Skeletal muscle tissue (tissue), 3 donors: ENCODE measurements at regions not wholly inside any gene's neighbourhood (a gene's known extent, or its start where the extent isn't known, plus 50 kb on each side); places are given as distances from the start of the nearest gene placed in this dataset.

Experiments
- H3K27ac ChIP-seq: one replicate; pipeline ENCODE4 v1.7.0; 2013; ENCODE audit warnings: mild to moderate bottlenecking, low read depth, low read length, inconsistent platforms
- H3K27me3 ChIP-seq, 3 donors: one replicate each; pipeline ENCODE4 v1.7.0; 2013; ENCODE audit warnings: low read length in 3 of 3; ENCODE audit not compliant: control insufficient read depth in 3 of 3, insufficient read depth in 3 of 3
- H3K36me3 ChIP-seq, 3 donors: one replicate each; pipeline ENCODE4 v1.7.0; 2013; ENCODE audit warnings: low read length in 3 of 3; ENCODE audit not compliant: control insufficient read depth in 3 of 3, insufficient read depth in 3 of 3
- H3K4me1 ChIP-seq, 3 donors: one replicate each; pipeline ENCODE4 v1.7.0; 2013; ENCODE audit warnings: low read length in 3 of 3, mild to moderate bottlenecking in 3 of 3; ENCODE audit not compliant: control insufficient read depth in 3 of 3, insufficient read depth in 3 of 3
- H3K4me3 ChIP-seq, 3 donors: one replicate each; pipeline ENCODE4 v1.7.0; 2013; ENCODE audit warnings: low read length in 3 of 3
- H3K9ac ChIP-seq, 3 donors: one replicate each; pipeline ENCODE4 v1.7.0; 2013; ENCODE audit warnings: low read length in 3 of 3, mild to moderate bottlenecking in 3 of 3, moderate library complexity in 2 of 3, low read depth in 1 of 3
- H3K9me3 ChIP-seq, 3 donors: one replicate each; pipeline ENCODE4 v1.7.0; 2013; ENCODE audit warnings: low read length in 3 of 3; ENCODE audit not compliant: control insufficient read depth in 3 of 3
- donor health status: Osteomylitis.

DNA sequence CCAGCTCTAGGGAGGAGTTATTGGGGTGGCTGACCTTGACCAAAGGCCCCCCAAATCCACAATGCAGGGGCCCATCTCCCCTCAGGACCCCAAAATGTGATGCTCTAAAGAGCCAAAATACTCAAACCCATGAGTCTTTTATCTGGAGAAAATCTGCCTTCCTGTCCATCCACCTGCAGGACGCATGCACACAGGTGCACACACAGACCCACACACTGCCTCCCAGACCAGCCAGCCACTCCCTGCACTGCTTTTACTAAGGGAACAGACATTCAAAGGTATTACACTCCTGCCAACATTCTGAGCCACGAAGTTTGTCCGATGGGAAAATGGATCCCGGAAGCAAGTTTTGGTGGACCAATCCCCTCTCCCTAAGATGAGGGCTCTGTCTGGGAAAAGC, 76.1 kb upstream of the CDH5 start:
- no peak overlapping the region for H3K9ac ChIP-seq
- no peaks in the 10 kb centered on the region for H3K9me3 ChIP-seq
- H3K27ac ChIP-seq = no peak overlapping the region
- H3K4me3 ChIP-seq = no peak overlapping the region
- no peaks in the 10 kb centered on the region for H3K36me3 ChIP-seq
- H3K27me3 ChIP-seq = peaks cover 0 to 15% (median 6%) of the 10 kb centered on the region in 3 donors
- no peaks in the 10 kb centered on the region for H3K4me1 ChIP-seq

DNA sequence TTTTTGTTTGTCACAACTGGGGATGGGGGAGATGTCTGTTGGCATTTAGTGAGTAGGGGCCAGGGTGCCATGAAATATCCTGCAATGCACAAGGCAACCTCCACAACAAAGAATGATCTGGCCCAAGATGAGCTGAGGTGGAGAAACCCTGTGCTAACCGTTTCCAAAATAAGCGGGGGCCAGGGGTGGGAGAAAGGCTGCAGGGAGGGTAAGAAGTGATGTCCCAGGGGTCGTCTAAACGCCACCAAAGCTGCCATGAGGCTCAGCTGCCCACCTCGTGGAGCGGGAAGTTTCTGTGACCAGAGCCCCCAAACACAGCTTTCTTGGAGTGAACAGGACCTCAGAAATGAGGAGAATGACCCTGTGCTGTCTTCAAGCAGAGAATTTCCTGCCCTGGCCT, 76.5 kb upstream of the CDH5 start:
- H3K9ac ChIP-seq = no peak overlapping the region
- no peak overlapping the region for H3K4me3 ChIP-seq
- H3K27ac ChIP-seq = no peak overlapping the region
- H3K27me3 ChIP-seq = peaks cover 0 to 15% (median 6%) of the 10 kb centered on the region in 3 donors
- H3K36me3 ChIP-seq = no peaks in the 10 kb centered on the region
- H3K9me3 ChIP-seq = no peaks in the 10 kb centered on the region
- no peaks in the 10 kb centered on the region for H3K4me1 ChIP-seq

DNA sequence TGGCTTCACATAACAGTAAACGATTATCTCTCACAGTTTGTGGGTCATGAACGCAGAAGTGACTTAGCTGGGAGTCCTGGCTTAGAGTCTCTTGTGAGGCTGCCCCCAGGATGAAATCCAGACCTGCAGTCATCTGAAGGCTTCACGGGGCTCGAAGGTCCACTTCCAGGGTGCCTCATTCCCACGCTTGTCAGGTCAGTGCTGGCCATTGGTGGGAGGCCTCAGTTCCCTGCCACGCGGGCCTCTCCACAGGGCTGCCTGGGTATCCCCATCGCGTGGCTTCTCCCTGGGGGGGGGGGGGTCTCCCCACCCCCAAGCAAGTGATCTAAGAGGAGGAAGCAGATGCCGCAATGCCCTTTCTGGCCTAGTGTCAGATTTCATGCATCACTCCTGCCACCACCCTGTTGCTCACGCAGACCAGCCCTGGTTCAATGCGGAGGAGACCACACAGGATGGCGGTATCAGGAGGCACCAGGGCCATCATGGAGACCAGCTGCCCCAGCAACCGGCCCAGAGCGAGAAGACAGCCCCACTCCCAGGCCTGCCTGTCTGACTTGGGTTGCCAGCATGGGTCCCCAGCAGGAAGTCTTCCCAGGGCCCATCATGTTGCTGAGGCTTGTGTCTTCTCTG, 77.3 kb upstream of the CDH5 start:
- no peak overlapping the region for H3K27ac ChIP-seq
- no peak overlapping the region for H3K4me3 ChIP-seq
- H3K9me3 ChIP-seq = no peaks in the 10 kb centered on the region
- no peak overlapping the region for H3K9ac ChIP-seq
- no peaks in the 10 kb centered on the region for H3K36me3 ChIP-seq
- H3K4me1 ChIP-seq = no peaks in the 10 kb centered on the region
- peaks cover 0 to 13% (median 6%) of the 10 kb centered on the region in 3 donors for H3K27me3 ChIP-seq

DNA sequence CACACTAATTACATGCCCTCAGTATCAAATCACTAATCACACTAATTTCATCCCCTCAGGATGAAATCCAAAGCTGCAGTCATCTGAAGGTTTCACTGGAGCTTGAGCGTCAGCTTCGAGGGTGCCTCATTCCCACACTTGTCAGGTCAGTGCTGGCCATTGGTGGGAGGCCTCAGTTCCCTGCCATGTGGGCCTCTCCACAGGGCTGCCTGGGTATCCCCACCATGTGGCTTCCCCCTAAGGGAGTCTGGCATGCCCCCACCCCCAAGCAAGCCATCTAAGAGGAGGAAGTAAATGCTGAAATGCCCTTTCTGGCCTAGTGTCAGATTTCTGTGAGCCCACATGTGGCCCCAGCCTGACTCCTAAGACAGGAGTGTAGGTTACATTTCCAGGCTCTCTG, 78.6 kb upstream of the CDH5 start:
- Histone ChIP-seq H3K9ac (no peak overlapping the region), H3K4me1 (no peaks in the 10 kb centered on the region), H3K4me3 (no peak overlapping the region), H3K27me3 (peaks cover 0 to 3% (median 0%) of the 10 kb centered on the region in 3 donors), H3K9me3 (no peaks in the 10 kb centered on the region), H3K36me3 (no peaks in the 10 kb centered on the region), H3K27ac (no peak overlapping the region)

DNA sequence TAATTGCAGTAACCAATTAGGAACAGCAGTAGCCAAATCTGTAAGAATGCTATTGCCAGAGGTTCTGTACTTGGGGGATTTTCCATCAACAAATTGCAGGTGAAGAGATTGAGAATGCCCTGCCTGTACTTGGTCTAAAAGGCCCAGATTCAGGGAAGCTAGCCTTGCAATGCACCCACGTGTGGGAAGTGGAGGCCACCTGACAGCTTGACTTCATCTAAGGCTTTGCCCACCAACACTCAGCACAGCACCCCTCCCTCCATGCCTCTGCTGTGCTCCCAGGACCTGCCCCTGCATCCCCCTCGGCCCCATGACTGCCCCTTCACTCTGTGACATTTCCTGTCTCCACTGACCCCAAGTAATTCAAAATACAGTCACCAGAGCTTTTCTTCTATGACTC, 79.1 kb upstream of the CDH5 start:
- H3K4me3 ChIP-seq = no peak overlapping the region
- no peak overlapping the region for H3K27ac ChIP-seq
- no peak overlapping the region for H3K9ac ChIP-seq
- no peaks in the 10 kb centered on the region for H3K9me3 ChIP-seq
- no peaks in the 10 kb centered on the region for H3K4me1 ChIP-seq
- H3K27me3 ChIP-seq = peaks cover 0 to under 1% (median 0%) of the 10 kb centered on the region in 3 donors
- H3K36me3 ChIP-seq = no peaks in the 10 kb centered on the region

DNA sequence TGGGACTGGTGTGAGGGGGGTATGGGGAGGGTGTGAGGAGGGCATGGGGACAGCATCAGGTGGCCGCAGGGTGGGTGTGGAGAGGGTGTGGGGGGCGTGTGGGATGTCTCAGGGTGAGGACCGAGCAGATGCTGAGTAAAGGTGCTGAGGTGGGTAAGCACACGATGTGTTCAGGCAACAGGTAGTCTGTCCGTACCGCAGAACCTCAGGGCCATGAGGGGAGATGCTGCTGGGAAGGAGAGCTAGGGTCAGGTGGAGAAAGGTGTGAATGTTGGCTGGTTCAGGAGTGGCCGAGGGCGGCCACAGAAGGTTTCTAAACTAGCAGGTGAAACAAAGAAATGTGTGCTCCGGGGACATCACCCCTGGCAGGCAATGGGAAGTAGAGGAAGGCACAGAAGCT, 80.0 kb upstream of the CDH5 start:
- Histone ChIP-seq H3K36me3 (no peaks in the 10 kb centered on the region), H3K9ac (no peak overlapping the region), H3K27me3 (no peaks in the 10 kb centered on the region), H3K4me3 (no peak overlapping the region), H3K27ac (no peak overlapping the region), H3K4me1 (no peaks in the 10 kb centered on the region), H3K9me3 (no peaks in the 10 kb centered on the region)

DNA sequence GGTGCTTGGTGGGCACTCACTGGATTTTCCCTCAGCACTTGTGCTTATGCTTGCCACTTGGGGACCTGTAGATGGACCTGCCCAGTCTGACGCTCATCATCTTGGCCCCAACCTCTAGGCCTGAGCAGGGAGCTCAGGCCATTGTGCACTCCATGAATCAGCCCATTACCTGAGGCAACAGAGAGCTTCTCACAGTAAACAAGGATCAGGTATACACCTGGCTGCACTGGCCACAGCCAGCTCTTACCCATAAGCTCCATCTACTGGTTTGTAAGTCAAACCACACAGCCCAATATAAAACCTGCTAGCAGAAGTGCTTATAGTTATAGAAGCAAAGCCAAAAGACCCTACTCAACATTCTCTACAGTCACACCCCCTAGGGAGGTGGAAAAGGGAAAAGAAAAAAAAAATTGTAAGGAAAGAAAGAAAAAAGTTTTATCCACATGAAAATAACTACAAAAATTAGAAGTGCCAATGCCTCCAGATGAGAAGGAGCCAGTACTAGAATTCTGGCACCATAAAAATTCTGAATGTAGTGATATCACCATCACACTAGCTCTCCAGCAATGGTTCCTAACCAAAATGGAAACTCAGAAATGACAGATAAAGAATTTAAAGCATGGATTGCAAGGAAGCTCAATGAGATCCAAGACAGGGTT, 87.8 kb upstream of the CDH5 start:
- no peaks in the 10 kb centered on the region for H3K4me1 ChIP-seq
- H3K9me3 ChIP-seq = peaks cover 0 to 4% (median 0%) of the 10 kb centered on the region in 3 donors
- H3K9ac ChIP-seq = no peak overlapping the region
- no peaks in the 10 kb centered on the region for H3K27me3 ChIP-seq
- no peak overlapping the region for H3K4me3 ChIP-seq
- H3K36me3 ChIP-seq = no peaks in the 10 kb centered on the region
- no peak overlapping the region for H3K27ac ChIP-seq

DNA sequence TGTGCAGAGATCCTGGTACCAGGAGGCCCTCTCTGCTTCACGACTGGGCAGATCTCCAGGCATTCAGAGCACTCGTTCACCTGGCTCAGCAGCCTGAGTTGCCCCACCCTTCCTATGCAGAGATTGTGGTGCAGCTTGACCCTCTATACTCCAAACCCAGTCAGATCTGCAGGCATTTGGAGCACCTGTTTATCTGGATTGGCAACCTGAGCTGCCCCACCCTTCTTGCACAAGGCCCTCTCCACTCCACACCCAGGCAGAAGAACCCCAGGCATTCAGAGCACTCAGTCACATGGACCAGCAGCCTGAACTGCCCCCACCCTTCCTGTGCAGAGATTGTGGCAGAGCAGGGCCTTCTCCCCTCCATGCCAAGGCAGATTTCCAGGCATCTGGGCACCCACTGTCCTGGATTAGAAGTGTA, 88.4 kb upstream of the CDH5 start:
- Histone ChIP-seq H3K4me3 (no peak overlapping the region), H3K36me3 (no peaks in the 10 kb centered on the region), H3K9me3 (peaks cover 0 to 4% (median 0%) of the 10 kb centered on the region in 3 donors), H3K9ac (no peak overlapping the region), H3K27ac (no peak overlapping the region), H3K27me3 (no peaks in the 10 kb centered on the region), H3K4me1 (no peaks in the 10 kb centered on the region)

DNA sequence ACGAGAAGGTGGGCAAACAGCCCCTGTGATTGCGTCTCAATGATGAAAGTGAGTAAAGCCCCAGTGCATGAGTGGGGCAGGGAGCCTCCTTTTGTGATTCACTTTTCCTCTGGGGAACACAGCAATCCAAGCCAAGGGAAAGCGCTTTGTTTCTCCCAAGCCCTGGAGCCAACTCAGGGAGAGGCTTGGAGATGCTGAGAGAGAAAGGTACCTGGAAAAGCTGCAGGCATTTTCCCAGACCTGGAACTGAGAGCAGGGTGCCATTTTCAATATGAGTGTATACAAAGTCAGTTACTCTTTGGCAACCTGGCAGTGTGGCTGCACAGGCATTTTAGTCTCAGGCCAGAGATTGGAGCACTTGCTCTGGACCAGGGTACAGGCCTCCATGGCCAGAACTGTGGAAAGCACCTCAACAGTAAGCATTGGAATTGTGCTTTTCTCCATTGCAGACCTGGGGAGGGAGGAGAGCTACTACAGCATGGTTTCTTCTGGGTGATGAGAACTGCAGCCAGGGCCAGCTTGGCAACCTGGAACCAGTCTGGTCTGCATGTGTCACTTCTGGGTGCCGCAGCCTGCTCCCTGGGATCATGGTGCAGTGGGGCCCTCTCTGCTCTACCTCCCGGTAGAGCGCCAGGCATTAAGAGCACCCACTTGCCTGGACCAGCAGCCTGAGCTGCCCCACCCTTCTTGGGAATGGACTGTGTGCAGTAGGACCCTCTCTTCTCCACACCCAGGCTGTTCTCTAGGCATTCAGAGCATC, 89.0 kb upstream of the CDH5 start:
- H3K9ac ChIP-seq = no peak overlapping the region
- H3K9me3 ChIP-seq = peaks cover 0 to 4% (median 0%) of the 10 kb centered on the region in 3 donors
- H3K27ac ChIP-seq = no peak overlapping the region
- no peaks in the 10 kb centered on the region for H3K36me3 ChIP-seq
- no peaks in the 10 kb centered on the region for H3K27me3 ChIP-seq
- H3K4me1 ChIP-seq = no peaks in the 10 kb centered on the region
- no peak overlapping the region for H3K4me3 ChIP-seq
